Neutrophil (primary cell): ENCODE measurements at regions not wholly inside any gene's neighbourhood (a gene's known extent, or its start where the extent isn't known, plus 50 kb on each side); places are given as distances from the start of the nearest gene placed in this dataset.

ENCODE experiments used
- H3K27ac ChIP-seq: fragments of 200-600 bp; sonication (generic); 2 replicates; pipeline ENCODE4 v1.5.1; 2016; ENCODE audit warnings: mild to moderate bottlenecking, moderate library complexity
- H3K27me3 ChIP-seq: fragments of 200-600 bp; sonication (generic); 2 replicates; pipeline ENCODE4 v1.6.0; 2016; ENCODE audit warnings: mild to moderate bottlenecking
- H3K36me3 ChIP-seq: fragments of 200-600 bp; sonication (generic); 2 replicates; pipeline ENCODE4 v1.5.1; 2017
- H3K4me1 ChIP-seq, 2 experiments: fragments of 200-600 bp in 1 of 2; sonication (generic) in 1 of 2; 1 replicate in 1 of 2; 2 replicates in 1 of 2; pipeline versions ENCODE4 v1.5.1 to v1.6.1; 2013 to 2016; ENCODE audit warnings: low read depth in 1 of 2, low read length in 1 of 2, mild to moderate bottlenecking in 1 of 2, moderate library complexity in 1 of 2; ENCODE audit not compliant: control insufficient read depth in 1 of 2, insufficient read depth in 1 of 2
- H3K4me3 ChIP-seq, 2 experiments: fragments of 200-600 bp in 1 of 2; sonication (generic) in 1 of 2; 1 replicate in 1 of 2; 2 replicates in 1 of 2; pipeline ENCODE4 v1.5.1; 2013 to 2016; ENCODE audit warnings: low read depth in 1 of 2, low read length in 1 of 2, mild to moderate bottlenecking in 1 of 2, moderate library complexity in 1 of 2
- H3K9me3 ChIP-seq: fragments of 200-600 bp; sonication (generic); 2 replicates; pipeline ENCODE4 v1.5.1; 2016
- CTCF ChIP-seq: fragments of 200-600 bp; sonication (generic); IDR thresholded peaks from 2 replicates; pipeline ENCODE4 v1.5.1; 2016; ENCODE audit warnings: antibody characterized with exemption

GRCh38 chr7:35331730-35332678 lies 78.1 kb upstream of the TBX20 start:
- Histone ChIP-seq H3K27ac (no peak overlapping the region), H3K9me3 (no peaks in the 10 kb centered on the region)
- no peak for TF ChIP-seq CTCF

GRCh38 chr7:35329026-35329425 lies 75.1 kb upstream of the TBX20 start:
- Histone ChIP-seq H3K27me3 (no peaks in the 10 kb centered on the region), H3K36me3 (no peaks in the 10 kb centered on the region), H3K4me1 (no peaks in the 10 kb centered on the region), H3K9me3 (no peaks in the 10 kb centered on the region), H3K4me3 (no peak overlapping the region), H3K27ac (no peak overlapping the region)
- TF ChIP-seq CTCF, result no peak

More at GRCh38 chr7:35331730-35332678, 78.1 kb upstream of the TBX20 start:
- Histone ChIP-seq H3K4me3 (no peak overlapping the region), H3K4me1 (no peaks in the 10 kb centered on the region), H3K27me3 (no peaks in the 10 kb centered on the region), H3K36me3 (no peaks in the 10 kb centered on the region)

GRCh38 chr7:35319606-35320005 lies 65.7 kb upstream of the TBX20 start:
- H3K27me3 ChIP-seq, result no peaks in the 10 kb centered on the region
- TF ChIP-seq CTCF, result no peak
- no peaks in the 10 kb centered on the region for H3K4me1 ChIP-seq
- H3K9me3 ChIP-seq, result no peaks in the 10 kb centered on the region
- no peak overlapping the region for H3K4me3 ChIP-seq
- no peaks in the 10 kb centered on the region for H3K36me3 ChIP-seq
- no peak overlapping the region for H3K27ac ChIP-seq

- Histone ChIP-seq H3K4me1 (no peaks in the 10 kb centered on the region), H3K27ac (no peak overlapping the region), H3K4me3 (no peak overlapping the region), H3K27me3 (no peaks in the 10 kb centered on the region), H3K36me3 (no peaks in the 10 kb centered on the region), H3K9me3 (no peaks in the 10 kb centered on the region)
- no peak for TF ChIP-seq CTCF
These were observed 62.6 kb upstream of the TBX20 start for GRCh38 chr7:35316549-35316948.

GRCh38 chr7:35315517-35315916 lies 61.6 kb upstream of the TBX20 start:
- Histone ChIP-seq H3K4me1 (no peaks in the 10 kb centered on the region), H3K9me3 (no peaks in the 10 kb centered on the region), H3K27ac (no peak overlapping the region), H3K36me3 (no peaks in the 10 kb centered on the region), H3K4me3 (no peak overlapping the region), H3K27me3 (no peaks in the 10 kb centered on the region)
- no peak for TF ChIP-seq CTCF
